Activated naive CD8-positive, alpha-beta T cell treated with anti-CD3 and anti-CD28 coated beads for 36 hours (primary cell): ENCODE measurements at regions not wholly inside any gene's neighbourhood (a gene's known extent, or its start where the extent isn't known, plus 50 kb on each side); places are given as distances from the start of the nearest gene placed in this dataset.

Experiments used
- DNase-seq: peaks from one replicate; pipeline ENCODE4 v3.0.0; 2021
- H3K27ac Mint-ChIP-seq: one replicate; pipeline ENCODE4 v1.8.0; 2022; ENCODE audit warnings: mild to moderate bottlenecking, moderate library complexity, mixed read lengths
- H3K27me3 Mint-ChIP-seq: one replicate; pipeline ENCODE4 v1.8.0; 2022; ENCODE audit warnings: mild to moderate bottlenecking, mixed read lengths
- H3K36me3 Mint-ChIP-seq: one replicate; pipeline ENCODE4 v1.8.0; 2021; ENCODE audit warnings: mild to moderate bottlenecking, mixed read lengths
- H3K4me1 Mint-ChIP-seq: one replicate; pipeline ENCODE4 v1.8.0; 2021; ENCODE audit warnings: mixed read lengths
- H3K4me3 Mint-ChIP-seq: one replicate; pipeline ENCODE4 v1.8.0; 2022; ENCODE audit warnings: mild to moderate bottlenecking, moderate library complexity, mixed read lengths
- H3K9me3 Mint-ChIP-seq: one replicate; pipeline ENCODE4 v1.8.0; 2022; ENCODE audit warnings: mixed read lengths

- H3K27ac Mint-ChIP-seq: no peak overlapping the region
- H3K36me3 Mint-ChIP-seq: no peaks in the 10 kb centered on the region
- H3K9me3 Mint-ChIP-seq: no peaks in the 10 kb centered on the region
- no peak for DNase-seq
- no peaks in the 10 kb centered on the region for H3K27me3 Mint-ChIP-seq
- H3K4me3 Mint-ChIP-seq: no peak overlapping the region
- H3K4me1 Mint-ChIP-seq: peaks cover 9% of the 10 kb centered on the region
These were observed 208.3 kb downstream of the BCL11B start for GRCh38 chr14:99063620-99064225.

DNA sequence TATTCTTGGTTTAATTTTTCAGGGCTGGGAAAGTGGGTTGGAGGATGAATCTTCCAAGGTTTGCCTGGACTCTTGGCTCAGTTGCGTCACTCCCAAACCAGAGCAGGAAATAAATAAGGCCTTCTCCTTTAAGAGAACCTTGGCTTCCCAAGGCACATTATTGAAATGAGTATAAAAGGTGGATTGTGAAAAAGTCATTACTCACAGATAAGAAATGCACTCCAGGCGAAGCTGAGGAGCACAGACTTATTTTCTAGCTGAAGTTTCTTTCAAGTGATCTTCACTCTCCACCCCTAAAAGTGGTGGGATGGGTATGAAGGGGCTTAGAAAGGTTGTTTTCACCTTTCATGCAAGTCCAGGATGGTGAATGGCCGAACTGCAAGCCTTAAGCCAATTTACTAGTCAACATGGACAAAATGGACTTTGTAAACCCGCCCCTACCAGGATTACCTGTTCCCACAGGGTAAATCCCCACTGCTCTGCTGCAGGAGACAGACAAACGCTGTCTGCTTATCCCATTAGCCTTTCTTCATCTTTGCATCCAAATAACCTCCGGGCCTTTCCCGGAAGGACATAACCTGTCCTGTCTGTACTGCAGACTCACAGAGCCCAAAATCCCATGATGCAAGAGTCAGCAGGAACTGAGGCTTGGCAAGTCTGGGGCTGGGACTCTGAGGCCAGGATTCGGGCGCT, 207.6 kb downstream of the BCL11B start:
- Mint-ChIP-seq H3K9me3 (no peaks in the 10 kb centered on the region), H3K4me1 (peaks cover 9% of the 10 kb centered on the region), H3K27me3 (no peaks in the 10 kb centered on the region), H3K36me3 (no peaks in the 10 kb centered on the region), H3K4me3 (no peak overlapping the region), H3K27ac (no peak overlapping the region)
- DNase-seq: no peak

DNA sequence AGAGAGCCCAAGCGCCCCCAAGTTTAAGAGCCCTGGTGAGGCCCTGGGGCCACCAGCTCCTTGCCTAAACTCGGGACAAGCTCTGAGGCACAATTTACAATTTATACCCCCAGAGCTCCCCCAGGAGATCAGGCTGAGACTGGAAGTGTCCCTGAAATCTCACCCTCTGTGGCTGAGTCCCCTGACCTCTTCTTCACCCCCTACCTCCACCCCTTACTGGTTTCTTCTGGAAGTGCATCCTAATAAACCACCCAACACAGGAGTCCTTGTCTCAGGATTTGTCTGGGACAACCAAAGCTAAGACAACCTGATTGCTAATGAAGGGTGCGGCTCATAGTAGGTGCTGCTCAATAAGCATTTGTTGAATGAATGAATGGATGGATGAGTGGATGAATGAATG, 206.4 kb downstream of the BCL11B start:
- Mint-ChIP-seq H3K36me3 (no peaks in the 10 kb centered on the region), H3K27ac (no peak overlapping the region), H3K4me3 (no peak overlapping the region), H3K4me1 (peaks cover 9% of the 10 kb centered on the region), H3K27me3 (no peaks in the 10 kb centered on the region), H3K9me3 (no peaks in the 10 kb centered on the region)
- DNase-seq: no peak

DNA sequence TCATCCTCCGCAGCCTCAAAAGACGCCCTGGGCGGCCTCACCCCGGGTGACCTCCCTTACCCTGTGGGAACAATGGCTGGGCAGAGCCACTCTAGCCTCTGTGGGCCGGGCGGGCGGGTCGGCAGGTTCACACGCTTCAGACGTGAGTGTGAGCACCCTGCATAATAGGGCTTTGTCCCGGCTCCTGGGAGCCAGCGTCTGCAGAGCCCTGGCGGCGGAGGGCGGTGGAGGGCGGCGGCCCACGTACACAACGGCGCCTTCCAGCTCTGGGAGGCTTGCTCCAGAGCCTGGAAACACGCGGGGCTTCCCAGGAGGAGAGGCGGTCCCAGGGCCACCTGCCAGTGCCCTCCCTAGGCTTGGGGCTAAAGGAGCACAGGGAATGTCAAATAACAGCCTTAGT, 205.6 kb downstream of the BCL11B start:
- H3K9me3 Mint-ChIP-seq: no peaks in the 10 kb centered on the region
- no peak overlapping the region for H3K4me3 Mint-ChIP-seq
- H3K27me3 Mint-ChIP-seq: no peaks in the 10 kb centered on the region
- no peaks in the 10 kb centered on the region for H3K36me3 Mint-ChIP-seq
- H3K4me1 Mint-ChIP-seq: peaks cover 9% of the 10 kb centered on the region
- no peak overlapping the region for H3K27ac Mint-ChIP-seq
- DNase-seq: no peak

GRCh38 chr14:99067141-99067920, 204.7 kb downstream of the BCL11B start:
- H3K27me3 Mint-ChIP-seq: no peaks in the 10 kb centered on the region
- peaks cover 3% of the 10 kb centered on the region for H3K36me3 Mint-ChIP-seq
- DNase-seq: no peak
- no peak overlapping the region for H3K4me3 Mint-ChIP-seq
- no peaks in the 10 kb centered on the region for H3K9me3 Mint-ChIP-seq
- H3K4me1 Mint-ChIP-seq: peaks cover 9% of the 10 kb centered on the region
- no peak overlapping the region for H3K27ac Mint-ChIP-seq

DNA sequence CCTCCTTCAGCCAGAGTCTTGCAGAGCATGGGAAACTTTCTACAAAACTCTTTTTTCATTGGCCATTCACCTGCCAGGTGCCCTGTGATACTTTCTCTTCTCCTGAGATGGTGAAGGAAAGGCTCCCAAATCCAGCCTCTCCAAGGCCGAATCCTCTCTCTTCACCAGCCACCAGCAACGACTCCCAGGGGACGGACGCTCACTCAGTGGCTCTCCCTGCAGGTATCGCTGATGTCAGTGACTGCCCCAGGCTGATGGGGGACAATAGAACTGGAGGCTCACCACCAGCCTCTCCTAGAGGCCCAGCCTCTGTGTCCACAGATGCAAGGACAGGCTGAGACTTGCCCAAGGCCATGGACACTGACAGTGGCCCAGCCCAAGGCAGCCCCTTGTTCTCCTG, 204.1 kb downstream of the BCL11B start:
- no peak for DNase-seq
- Mint-ChIP-seq H3K27me3 (no peaks in the 10 kb centered on the region), H3K9me3 (no peaks in the 10 kb centered on the region), H3K27ac (no peak overlapping the region), H3K4me1 (peaks cover 9% of the 10 kb centered on the region), H3K36me3 (peaks cover 3% of the 10 kb centered on the region), H3K4me3 (no peak overlapping the region)

DNA sequence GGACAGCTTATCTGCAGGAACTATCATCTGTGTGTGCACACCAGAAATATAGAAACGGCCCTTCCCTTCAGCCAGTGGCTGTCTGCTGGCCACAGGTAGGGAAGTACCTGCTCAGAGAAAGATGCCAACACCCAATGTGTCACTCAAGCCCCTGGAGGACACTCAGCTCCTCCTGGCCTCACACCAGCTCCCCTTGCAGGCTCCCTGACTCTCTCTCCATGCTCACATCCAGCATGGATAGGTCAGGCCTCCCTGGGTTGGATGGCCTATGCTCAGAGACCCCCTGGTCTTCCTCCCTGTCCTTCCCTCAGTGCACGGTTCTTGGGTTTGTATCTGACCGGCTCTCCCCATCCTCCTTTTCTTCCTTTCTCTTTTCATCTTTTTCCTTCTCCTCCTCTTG, 202.1 kb downstream of the BCL11B start:
- no peaks in the 10 kb centered on the region for H3K27me3 Mint-ChIP-seq
- DNase-seq: no peak

DNA sequence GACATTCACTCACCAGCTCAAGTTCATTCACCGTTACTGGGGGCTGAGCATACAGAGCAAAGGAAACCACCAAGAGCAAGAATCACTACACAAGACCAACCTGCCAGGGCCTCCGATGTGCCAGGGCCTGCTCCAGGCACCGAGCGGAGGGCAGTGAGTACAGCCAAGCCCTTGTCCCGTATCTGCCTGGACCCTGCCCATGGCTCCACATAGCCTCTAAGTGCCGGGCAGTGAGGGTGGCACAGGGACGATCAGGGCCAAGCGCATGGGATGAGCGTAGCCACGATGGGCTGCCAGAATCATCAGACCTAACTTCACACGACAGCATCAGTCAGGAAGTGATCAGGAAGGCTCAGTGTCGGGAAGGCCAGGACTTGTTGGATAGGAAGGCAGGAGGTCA, 199.6 kb downstream of the BCL11B start:
- Mint-ChIP-seq H3K27me3 (no peaks in the 10 kb centered on the region), H3K36me3 (peaks cover 3% of the 10 kb centered on the region), H3K4me3 (no peak overlapping the region), H3K27ac (no peak overlapping the region), H3K9me3 (no peaks in the 10 kb centered on the region), H3K4me1 (peaks cover 6% of the 10 kb centered on the region)
- no peak for DNase-seq

More for the DNA sequence above, 202.1 kb downstream of the BCL11B start:
- Mint-ChIP-seq H3K27ac (no peak overlapping the region), H3K9me3 (no peaks in the 10 kb centered on the region), H3K36me3 (peaks cover 3% of the 10 kb centered on the region), H3K4me1 (no peaks in the 10 kb centered on the region), H3K4me3 (no peak overlapping the region)

DNA sequence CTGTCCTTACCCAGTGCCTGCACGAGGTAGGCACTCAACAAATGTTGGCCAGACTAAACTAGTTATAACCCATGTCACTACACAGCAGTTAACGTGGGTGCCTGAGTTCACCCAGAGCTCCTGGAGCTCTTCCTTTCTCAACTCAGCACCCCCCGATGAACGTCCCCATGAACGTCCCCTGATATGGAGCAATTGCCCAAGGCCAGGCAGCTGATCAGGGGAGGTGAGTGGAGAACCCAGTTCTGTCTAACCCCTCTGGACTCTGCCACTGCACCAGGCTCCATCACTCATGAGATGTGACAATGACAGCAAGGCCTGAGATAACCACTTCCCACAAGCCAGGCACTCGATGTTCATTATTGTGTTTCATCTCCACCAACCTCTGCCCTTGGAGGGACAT, 199.0 kb downstream of the BCL11B start:
- no peak overlapping the region for H3K4me3 Mint-ChIP-seq
- H3K27me3 Mint-ChIP-seq: no peaks in the 10 kb centered on the region

GRCh38 chr14:99073431-99073830, 198.6 kb downstream of the BCL11B start:
- H3K4me3 Mint-ChIP-seq: no peak overlapping the region
- H3K9me3 Mint-ChIP-seq: no peaks in the 10 kb centered on the region
- no peak overlapping the region for H3K27ac Mint-ChIP-seq
- H3K36me3 Mint-ChIP-seq: peaks cover 3% of the 10 kb centered on the region
- no peak for DNase-seq
- peaks cover 9% of the 10 kb centered on the region for H3K4me1 Mint-ChIP-seq
- no peaks in the 10 kb centered on the region for H3K27me3 Mint-ChIP-seq

More for the DNA sequence above, 199.0 kb downstream of the BCL11B start:
- no peak for DNase-seq
- no peak overlapping the region for H3K27ac Mint-ChIP-seq
- peaks cover 3% of the 10 kb centered on the region for H3K36me3 Mint-ChIP-seq
- H3K9me3 Mint-ChIP-seq: no peaks in the 10 kb centered on the region
- peaks cover 9% of the 10 kb centered on the region for H3K4me1 Mint-ChIP-seq

DNA sequence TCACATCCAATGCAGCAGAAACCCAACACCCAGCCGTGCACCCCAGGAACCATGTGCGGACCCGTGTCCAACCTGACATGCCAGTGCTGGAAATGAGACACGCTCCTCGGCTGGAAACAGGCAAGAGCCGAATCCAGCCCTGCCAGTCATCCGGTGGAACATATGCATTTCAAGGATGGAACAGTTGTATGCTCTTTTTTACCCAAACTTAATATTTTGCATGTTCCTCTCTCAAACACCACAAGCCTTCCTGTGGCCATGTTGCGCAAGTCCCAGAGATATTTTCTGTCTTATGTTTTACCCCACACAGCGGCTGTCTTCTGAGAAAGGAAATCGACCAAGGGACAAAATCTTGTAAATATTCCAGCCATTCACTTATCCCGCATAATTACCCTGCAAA, 196.9 kb downstream of the BCL11B start:
- no peak for DNase-seq
- peaks cover 2% of the 10 kb centered on the region for H3K9me3 Mint-ChIP-seq
- H3K27ac Mint-ChIP-seq: no peak overlapping the region
- H3K4me1 Mint-ChIP-seq: peaks cover 9% of the 10 kb centered on the region
- H3K4me3 Mint-ChIP-seq: no peak overlapping the region
- peaks cover 6% of the 10 kb centered on the region for H3K36me3 Mint-ChIP-seq
- no peaks in the 10 kb centered on the region for H3K27me3 Mint-ChIP-seq

- Mint-ChIP-seq H3K4me3 (no peak overlapping the region), H3K9me3 (peaks cover 8% of the 10 kb centered on the region), H3K36me3 (peaks cover 6% of the 10 kb centered on the region), H3K27me3 (no peaks in the 10 kb centered on the region), H3K4me1 (peaks cover 9% of the 10 kb centered on the region), H3K27ac (no peak overlapping the region)
- no peak for DNase-seq
These were observed 196.1 kb downstream of the BCL11B start for GRCh38 chr14:99075771-99076375.

GRCh38 chr14:99077076-99077843, 194.7 kb downstream of the BCL11B start:
- peaks cover 3% of the 10 kb centered on the region for H3K36me3 Mint-ChIP-seq
- no peak overlapping the region for H3K4me3 Mint-ChIP-seq
- H3K9me3 Mint-ChIP-seq: peaks cover 9% of the 10 kb centered on the region
- peaks cover 9% of the 10 kb centered on the region for H3K4me1 Mint-ChIP-seq
- no peak for DNase-seq
- H3K27me3 Mint-ChIP-seq: no peaks in the 10 kb centered on the region
- no peak overlapping the region for H3K27ac Mint-ChIP-seq

- Mint-ChIP-seq H3K4me1 (peaks cover 9% of the 10 kb centered on the region), H3K9me3 (peaks cover 11% of the 10 kb centered on the region), H3K4me3 (no peak overlapping the region), H3K36me3 (peaks cover 3% of the 10 kb centered on the region), H3K27me3 (no peaks in the 10 kb centered on the region), H3K27ac (no peak overlapping the region)
- no peak for DNase-seq
These were observed 194.2 kb downstream of the BCL11B start for GRCh38 chr14:99077844-99078236.

DNA sequence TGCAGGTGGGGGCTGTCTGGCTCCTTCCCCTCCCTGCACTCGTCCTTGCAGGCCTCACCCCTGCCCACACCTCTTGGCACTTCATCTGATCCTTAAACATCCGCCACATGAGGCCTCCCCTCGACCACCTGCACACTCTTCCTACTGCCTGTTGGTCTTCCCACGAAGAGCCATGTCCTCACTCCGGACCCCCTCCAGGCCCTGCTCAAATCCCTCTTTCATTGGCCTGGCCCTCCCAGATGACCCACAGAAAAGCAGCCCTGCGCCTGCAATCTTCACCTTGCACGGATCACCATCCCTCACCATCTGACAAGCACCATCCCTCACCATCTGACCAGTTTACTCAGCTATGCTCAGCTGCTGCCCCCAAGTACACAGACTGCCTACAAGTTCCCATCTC, 193.6 kb downstream of the BCL11B start:
- H3K36me3 Mint-ChIP-seq: peaks cover 7% of the 10 kb centered on the region
- no peak overlapping the region for H3K27ac Mint-ChIP-seq
- H3K4me3 Mint-ChIP-seq: no peak overlapping the region
- no peak for DNase-seq
- H3K4me1 Mint-ChIP-seq: peaks cover 9% of the 10 kb centered on the region
- peaks cover 16% of the 10 kb centered on the region for H3K9me3 Mint-ChIP-seq
- no peaks in the 10 kb centered on the region for H3K27me3 Mint-ChIP-seq
